Trophoblast cell (in vitro differentiated cells and primary cell): ENCODE measurements at regions not wholly inside any gene's neighbourhood (a gene's known extent, or its start where the extent isn't known, plus 50 kb on each side); places are given as distances from the start of the nearest gene placed in this dataset.
"Not testable (repeated sequence)": the region's sequence is repeated elsewhere in the genome, so short reads cannot be mapped to it uniquely, and the experiment has no call there.

Experiments used
- DNase-seq, 2 donors: peaks; one replicate each; pipeline ENCODE4 v3.0.0-alpha.2; 2016
- H2AFZ ChIP-seq: 2 replicates; pipeline ENCODE4 v1.6.1; 2013; ENCODE audit warnings: low read length, moderate library complexity, mild to moderate bottlenecking; ENCODE audit not compliant: insufficient read depth, poor library complexity
- H2AK5ac ChIP-seq: 2 replicates; pipeline ENCODE4 v1.6.1; 2013; ENCODE audit warnings: mild to moderate bottlenecking, low read length
- H2BK120ac ChIP-seq: 2 replicates; pipeline ENCODE4 v1.6.1; 2013; ENCODE audit warnings: low read length, mild to moderate bottlenecking, moderate library complexity; ENCODE audit not compliant: insufficient read depth, poor library complexity
- H2BK12ac ChIP-seq: 2 replicates; pipeline ENCODE4 v1.6.1; 2013; ENCODE audit warnings: mild to moderate bottlenecking, low read length, moderate library complexity
- H2BK5ac ChIP-seq: 2 replicates; pipeline ENCODE4 v1.6.1; 2013; ENCODE audit warnings: low read length, low read depth, moderate library complexity, mild to moderate bottlenecking; ENCODE audit not compliant: poor library complexity
- H3K14ac ChIP-seq: 2 replicates; pipeline ENCODE4 v1.6.1; 2013; ENCODE audit warnings: mild to moderate bottlenecking, low read length
- H3K18ac ChIP-seq: 2 replicates; pipeline ENCODE4 v1.6.1; 2013; ENCODE audit warnings: mild to moderate bottlenecking, low read length
- H3K23ac ChIP-seq: 2 replicates; pipeline ENCODE4 v1.6.1; 2013; ENCODE audit warnings: low read length
- H3K27ac ChIP-seq: 2 replicates; pipeline ENCODE4 v1.5.1; 2013; ENCODE audit warnings: low read depth, mild to moderate bottlenecking, inconsistent platforms, low read length, moderate library complexity
- H3K27me3 ChIP-seq: 2 replicates; pipeline ENCODE4 v1.6.1; 2013; ENCODE audit warnings: inconsistent platforms, mild to moderate bottlenecking, low read length, moderate library complexity; ENCODE audit not compliant: insufficient read depth
- H3K36me3 ChIP-seq, 2 experiments: 1 replicate in 1 of 2; 2 replicates in 1 of 2; pipeline ENCODE4 v1.6.1; 2013; ENCODE audit warnings: low read length in 2 of 2, mild to moderate bottlenecking in 2 of 2, moderate library complexity in 1 of 2; ENCODE audit not compliant: insufficient read depth in 2 of 2, control insufficient read depth in 1 of 2
- H3K4ac ChIP-seq: 2 replicates; pipeline ENCODE4 v1.6.1; 2013; ENCODE audit warnings: low read depth, mild to moderate bottlenecking, low read length, moderate library complexity
- H3K4me1 ChIP-seq, 2 experiments: 1 replicate in 1 of 2; 2 replicates in 1 of 2; pipeline ENCODE4 v1.6.1; 2013; ENCODE audit warnings: low read length in 2 of 2, mild to moderate bottlenecking in 2 of 2, moderate library complexity in 1 of 2; ENCODE audit not compliant: insufficient read depth in 2 of 2, control insufficient read depth in 1 of 2
- H3K4me2 ChIP-seq: 2 replicates; pipeline ENCODE4 v1.6.1; 2013; ENCODE audit warnings: inconsistent platforms, mild to moderate bottlenecking, low read length, moderate library complexity
- H3K4me3 ChIP-seq: 2 replicates; pipeline ENCODE4 v1.5.1; 2013; ENCODE audit warnings: mild to moderate bottlenecking, low read depth, low read length, inconsistent platforms
- H3K79me1 ChIP-seq: one replicate; pipeline ENCODE4 v1.6.1; 2013; ENCODE audit warnings: low read length
- H3K79me2 ChIP-seq: 2 replicates; pipeline ENCODE4 v1.6.1; 2013; ENCODE audit warnings: low read length, mild to moderate bottlenecking; ENCODE audit not compliant: control insufficient read depth, insufficient read depth, poor library complexity
- H3K9ac ChIP-seq: 2 replicates; pipeline ENCODE4 v1.6.1; 2013; ENCODE audit warnings: mild to moderate bottlenecking, low read length
- H3K9me3 ChIP-seq: 2 replicates; pipeline ENCODE4 v1.6.1; 2013; ENCODE audit warnings: low read depth, mild to moderate bottlenecking, control low read depth, inconsistent platforms, low read length; ENCODE audit not compliant: insufficient read depth
- H4K12ac ChIP-seq: 2 replicates; pipeline ENCODE4 v1.6.1; 2013; ENCODE audit warnings: low read depth, mild to moderate bottlenecking, low read length, moderate library complexity
- H4K8ac ChIP-seq: 2 replicates; pipeline ENCODE4 v1.6.1; 2013; ENCODE audit warnings: low read depth, mild to moderate bottlenecking, low read length, moderate library complexity
- H4K91ac ChIP-seq: one replicate; pipeline ENCODE4 v1.6.1; 2013; ENCODE audit warnings: low read depth, mild to moderate bottlenecking, low read length, moderate library complexity
- WGBS: extraction: QIAGEN DNeasy Blood & Tissue Kit; methylation state at CpG from one replicate; pipeline ENCODE4 v1.1.7; 2013; ENCODE audit warnings: missing lambda C conversion rate; ENCODE audit not compliant: insufficient read length, insufficient coverage; ENCODE audit errors: extremely low coverage; 5-methylcytosine and 5-hydroxymethylcytosine counted together

DNA sequence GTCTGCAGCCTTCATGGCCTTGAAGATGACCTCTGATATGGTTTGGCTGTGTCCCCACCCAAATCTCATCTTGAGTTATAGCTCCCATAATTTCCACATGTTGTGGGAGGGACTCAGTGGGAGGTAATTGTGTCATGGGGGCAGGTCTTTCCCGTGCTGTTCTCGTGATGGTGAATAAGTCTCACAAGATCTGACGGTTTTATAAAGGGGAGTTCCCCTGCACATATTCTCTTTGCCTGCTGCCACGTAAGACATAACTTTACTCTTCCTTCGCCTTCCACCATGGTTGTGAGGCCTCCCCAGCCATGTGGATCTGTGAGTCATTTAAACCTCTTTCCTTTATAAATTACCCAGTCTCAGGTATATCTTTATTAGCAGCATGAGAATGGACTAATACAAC lies 102.6 kb downstream of the C17orf67 start:
- H3K4me2 ChIP-seq, H3K4me3 ChIP-seq, H3K36me3 ChIP-seq, H3K4ac ChIP-seq, H4K8ac ChIP-seq, H4K12ac ChIP-seq, H2AFZ ChIP-seq, H3K14ac ChIP-seq, H3K18ac ChIP-seq, H3K23ac ChIP-seq, DNase-seq, H2BK5ac ChIP-seq, H3K9me3 ChIP-seq, H2AK5ac ChIP-seq, H2BK120ac ChIP-seq, H2BK12ac ChIP-seq, H3K79me1 ChIP-seq, H4K91ac ChIP-seq, H3K79me2 ChIP-seq, H3K27me3 ChIP-seq, H3K9ac ChIP-seq, H3K27ac ChIP-seq: not testable (repeated sequence)
- no CpG with 5 or more reads among the region's 5 CpGs for WGBS
- H3K4me1 ChIP-seq, result peaks cover 8 to 13% of the 10 kb centered on the region in 2 experiments

DNA sequence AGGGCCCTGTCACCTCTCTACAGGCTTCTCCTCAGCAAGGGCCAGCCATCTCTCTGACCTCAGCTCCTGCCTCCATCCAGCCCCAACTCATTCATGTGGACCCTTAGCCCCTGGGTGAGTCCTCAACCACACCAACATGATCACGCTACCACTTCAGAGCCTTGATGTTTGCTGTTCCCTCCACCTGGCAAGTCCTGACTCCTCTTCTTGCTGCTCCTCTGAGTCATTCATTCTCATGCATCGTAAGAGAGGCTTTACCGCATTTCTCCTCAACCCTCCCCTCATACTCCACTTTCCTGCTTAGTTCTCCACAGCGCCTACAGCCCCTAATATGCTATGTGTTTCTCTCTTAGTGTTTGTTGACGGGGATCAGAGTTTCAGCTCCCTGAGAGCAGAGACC lies 99.9 kb downstream of the C17orf67 start:
- Histone ChIP-seq H4K8ac (no peak overlapping the region), H2BK120ac (no peak overlapping the region), H3K23ac (no peak overlapping the region), H3K4me2 (no peak overlapping the region), H3K36me3 (no peaks in the 10 kb centered on the region), H3K4ac (no peak overlapping the region), H3K4me3 (no peak overlapping the region), H3K9me3 (no peaks in the 10 kb centered on the region), H3K79me1 (no peaks in the 10 kb centered on the region), H2AK5ac (no peak overlapping the region), H2BK12ac (no peak overlapping the region), H3K79me2 (no peaks in the 10 kb centered on the region), H2BK5ac (no peak overlapping the region), H4K91ac (no peak overlapping the region), H3K14ac (no peak overlapping the region), H3K9ac (no peak overlapping the region), H2AFZ (no peak overlapping the region), H3K27ac (no peak overlapping the region), H3K27me3 (no peaks in the 10 kb centered on the region), H3K18ac (no peak overlapping the region), H4K12ac (no peak overlapping the region), H3K4me1 (peaks cover 2 to 5% of the 10 kb centered on the region in 2 experiments)
- no peak for DNase-seq
- no CpG with 5 or more reads among the region's 5 CpGs for WGBS

DNA sequence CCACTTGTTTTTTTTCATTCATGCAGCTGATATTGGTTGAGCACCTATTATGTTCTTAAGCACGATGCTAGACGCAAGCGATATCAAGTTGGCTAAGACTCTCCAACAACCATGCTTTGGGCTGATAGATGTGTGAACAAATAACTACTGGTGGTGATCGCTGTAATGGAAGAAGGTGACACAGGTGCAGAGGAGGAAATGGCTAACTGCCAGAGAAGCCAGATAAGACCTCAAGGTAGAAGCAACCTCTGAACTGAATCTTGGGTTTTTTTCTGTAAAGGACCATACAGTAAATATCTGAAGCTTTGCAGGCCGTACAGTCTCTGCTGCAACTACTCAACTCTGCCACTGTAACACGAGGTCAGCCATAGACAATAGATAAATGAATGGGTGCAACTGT lies 97.9 kb downstream of the C17orf67 start:
- H3K79me2 ChIP-seq, result no peaks in the 10 kb centered on the region
- no peak overlapping the region for H3K4ac ChIP-seq
- DNase-seq, result no peak
- no CpG with 5 or more reads among the region's 6 CpGs for WGBS
- no peak overlapping the region for H2AK5ac ChIP-seq
- no peaks in the 10 kb centered on the region for H3K79me1 ChIP-seq
- H3K4me2 ChIP-seq, result no peak overlapping the region
- H2AFZ ChIP-seq, result no peak overlapping the region
- no peak overlapping the region for H3K27ac ChIP-seq
- H3K14ac ChIP-seq, result no peak overlapping the region
- no peak overlapping the region for H4K8ac ChIP-seq
- H3K4me1 ChIP-seq, result no peaks in the 10 kb centered on the region
- H2BK12ac ChIP-seq, result no peak overlapping the region
- no peaks in the 10 kb centered on the region for H3K9me3 ChIP-seq
- no peaks in the 10 kb centered on the region for H3K27me3 ChIP-seq
- no peak overlapping the region for H3K4me3 ChIP-seq
- no peaks in the 10 kb centered on the region for H3K36me3 ChIP-seq
- no peak overlapping the region for H3K23ac ChIP-seq
- no peak overlapping the region for H3K18ac ChIP-seq
- no peak overlapping the region for H4K12ac ChIP-seq
- no peak overlapping the region for H2BK120ac ChIP-seq
- no peak overlapping the region for H4K91ac ChIP-seq
- H2BK5ac ChIP-seq, result no peak overlapping the region
- H3K9ac ChIP-seq, result no peak overlapping the region

DNA sequence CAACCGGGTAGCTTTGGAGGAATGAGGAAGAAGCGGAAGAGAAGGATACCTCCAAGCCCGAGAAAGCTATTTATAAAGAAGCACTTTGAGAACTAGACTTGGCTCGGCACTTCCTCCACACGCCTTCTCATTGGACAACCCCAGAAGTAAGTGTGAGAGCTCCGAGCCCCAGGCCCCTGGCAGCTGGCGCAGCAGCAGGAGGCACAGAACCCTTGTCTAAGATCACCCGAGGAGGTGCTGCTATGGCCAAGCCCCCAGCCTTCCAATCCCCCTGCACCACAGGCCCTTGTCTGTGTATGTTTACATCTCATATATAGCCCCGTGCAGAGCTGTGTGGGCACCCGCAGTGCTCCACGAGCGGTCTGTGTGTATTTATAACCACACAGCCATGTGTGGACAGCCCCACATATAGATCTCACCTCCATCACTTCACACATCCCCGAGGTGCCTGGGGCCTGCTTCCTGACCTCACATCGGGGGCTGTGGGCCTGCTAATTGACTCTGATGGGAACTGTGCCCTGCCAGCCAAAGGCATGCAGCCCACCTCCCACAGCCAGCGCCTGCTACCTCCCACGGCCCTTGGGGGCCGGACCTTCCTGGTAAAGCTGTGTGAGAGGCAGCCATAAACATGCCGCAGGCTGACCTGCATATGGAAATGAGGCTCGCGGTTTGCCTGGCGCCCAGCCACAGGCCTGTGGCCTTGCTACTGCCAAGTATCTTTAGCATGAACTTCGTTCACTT lies 96.1 kb downstream of the C17orf67 start:
- no peak overlapping the region for H3K4me3 ChIP-seq
- no peak overlapping the region for H2BK12ac ChIP-seq
- H2BK5ac ChIP-seq, result no peak overlapping the region
- H3K36me3 ChIP-seq, result no peaks in the 10 kb centered on the region
- WGBS, result no CpG with 5 or more reads among the region's 22 CpGs
- H2BK120ac ChIP-seq, result no peak overlapping the region
- H2AK5ac ChIP-seq, result no peak overlapping the region
- H3K27ac ChIP-seq, result no peak overlapping the region
- no peak overlapping the region for H4K12ac ChIP-seq
- no peak overlapping the region for H3K14ac ChIP-seq
- no peak overlapping the region for H4K91ac ChIP-seq
- no peak overlapping the region for H3K18ac ChIP-seq
- no peak overlapping the region for H3K4ac ChIP-seq
- H3K9ac ChIP-seq, result no peak overlapping the region
- H3K4me2 ChIP-seq, result no peak overlapping the region
- H4K8ac ChIP-seq, result no peak overlapping the region
- no peaks in the 10 kb centered on the region for H3K79me1 ChIP-seq
- no peaks in the 10 kb centered on the region for H3K27me3 ChIP-seq
- no peak overlapping the region for H3K23ac ChIP-seq
- no peaks in the 10 kb centered on the region for H3K79me2 ChIP-seq
- H2AFZ ChIP-seq, result no peak overlapping the region
- no peaks in the 10 kb centered on the region for H3K4me1 ChIP-seq
- H3K9me3 ChIP-seq, result no peaks in the 10 kb centered on the region
- no peak for DNase-seq
